ENCODE measurements at regions not wholly inside any gene's neighbourhood (a gene's known extent, or its start where the extent isn't known, plus 50 kb on each side); places are given as distances from the start of the nearest gene placed in this dataset.
"Not testable (repeated sequence)": the region's sequence is repeated elsewhere in the genome, so short reads cannot be mapped to it uniquely, and the experiment has no call there.

DNA sequence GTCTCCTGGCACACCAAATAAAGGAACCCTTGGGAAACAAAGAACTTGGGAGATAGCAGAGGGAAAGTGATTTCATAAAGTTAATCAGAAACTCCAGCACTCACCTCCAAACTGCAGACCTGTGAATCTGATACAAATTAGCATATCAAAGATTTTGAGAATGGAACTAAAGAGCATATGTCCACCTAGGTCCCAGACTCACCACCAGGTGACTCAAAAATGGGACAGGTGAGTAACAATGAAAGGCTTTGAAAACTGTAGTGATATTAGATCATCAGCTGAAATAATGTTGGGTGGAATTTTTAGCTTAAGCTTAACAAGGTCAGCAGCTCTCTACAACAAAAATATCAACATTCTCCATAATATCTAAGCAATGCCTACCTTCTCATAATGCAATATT is 214.8 kb downstream of the RERGL start:
- intact Hi-C loops (cut with micrococcal nuclease; ENCODE audit: unreplicated experiment), result no loop called here
- Mint-ChIP-seq H3K27ac (ENCODE audit: unreplicated experiment) (no peak overlapping the region), H3K36me3 (ENCODE audit: insufficient read depth, unreplicated experiment) (no peaks in the 10 kb centered on the region), H3K9me3 (ENCODE audit: unreplicated experiment) (peaks cover 18% of the 10 kb centered on the region), H3K4me1 (ENCODE audit: low read depth, unreplicated experiment) (no peaks in the 10 kb centered on the region), H3K4me3 (ENCODE audit: unreplicated experiment) (no peak overlapping the region), H3K27me3 (ENCODE audit: insufficient read depth, unreplicated experiment) (peaks cover 3% of the 10 kb centered on the region)
- ChIA-PET CTCF (no interaction called here), POLR2A (no interaction called here)
- no peak for DNase-seq
- no peak overlapping the region for H3K4me3 ChIP-seq (ENCODE audit: low read depth, low read length)
- no TSS peak for BruUV-seq (replicated peaks)
- peaks cover 4% of the 10 kb centered on the region; the same call in 1 of the 2 replicates for H3K9me3 ChIP-seq
- H3K27me3 ChIP-seq (replicated peaks; ENCODE audit: control insufficient read depth, insufficient read depth, low read length), result no peaks in the 10 kb centered on the region
- no peaks in the 10 kb centered on the region for H3K4me1 ChIP-seq
- no peak for TF ChIP-seq CTCF (IDR thresholded peaks at IDR 0.05; ENCODE audit: insufficient read depth in 1 of 2, low read depth in 1 of 2, low read length in 1 of 2, severe bottlenecking in 1 of 2, unreplicated experiment in 1 of 2)
- H3K36me3 ChIP-seq (ENCODE audit: control insufficient read depth, insufficient read depth, low read length), result no peaks in the 10 kb centered on the region

DNA sequence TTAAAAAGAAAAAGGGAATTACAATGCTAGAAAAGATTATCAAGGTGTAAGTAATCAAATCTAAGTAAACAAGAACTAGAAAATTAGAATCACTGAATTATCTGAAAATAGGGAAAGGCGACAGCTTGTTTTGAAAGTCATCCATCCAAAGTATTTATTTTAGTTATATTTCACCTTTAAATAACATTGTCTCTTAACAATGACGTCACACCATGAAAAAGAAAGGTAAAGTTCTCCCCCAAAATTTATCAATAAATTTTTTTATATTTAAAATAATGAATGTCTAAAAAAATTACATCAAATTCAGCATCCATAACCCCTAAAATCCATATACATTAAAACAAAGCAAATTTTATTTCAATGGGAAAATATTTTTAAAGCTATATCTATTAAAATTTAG is 223.2 kb downstream of the RERGL start:
- POLR2A ChIA-PET, result no interaction called here
- H3K4me1 ChIP-seq, result no peaks in the 10 kb centered on the region
- H3K4me3 Mint-ChIP-seq (ENCODE audit: unreplicated experiment), result no peak overlapping the region
- H3K4me1 Mint-ChIP-seq (ENCODE audit: low read depth, unreplicated experiment), result no peaks in the 10 kb centered on the region
- no peaks in the 10 kb centered on the region for H3K36me3 ChIP-seq (ENCODE audit: control insufficient read depth, insufficient read depth, low read length)
- no peaks in the 10 kb centered on the region for H3K36me3 Mint-ChIP-seq (ENCODE audit: insufficient read depth, unreplicated experiment)
- intact Hi-C loops (cut with micrococcal nuclease; ENCODE audit: unreplicated experiment), result no loop called here
- H3K27me3 Mint-ChIP-seq (ENCODE audit: insufficient read depth, unreplicated experiment), result peaks cover 10% of the 10 kb centered on the region
- CTCF ChIA-PET, result no interaction called here
- no TSS peak for BruUV-seq (replicated peaks)
- H3K9me3 ChIP-seq, result peaks cover 4% of the 10 kb centered on the region; the same call in 1 of the 2 replicates
- H3K4me3 ChIP-seq (ENCODE audit: low read depth, low read length), result no peak overlapping the region
- DNase-seq, result no peak
- no peak overlapping the region for H3K27ac Mint-ChIP-seq (ENCODE audit: unreplicated experiment)
- H3K27me3 ChIP-seq (replicated peaks; ENCODE audit: control insufficient read depth, insufficient read depth, low read length), result no peaks in the 10 kb centered on the region
- H3K9me3 Mint-ChIP-seq (ENCODE audit: unreplicated experiment), result no peaks in the 10 kb centered on the region
- TF ChIP-seq CTCF (IDR thresholded peaks at IDR 0.05; ENCODE audit: insufficient read depth in 1 of 2, low read depth in 1 of 2, low read length in 1 of 2, severe bottlenecking in 1 of 2, unreplicated experiment in 1 of 2), result no peak

- CTCF ChIA-PET; H3K27me3 ChIP-seq (replicated peaks; ENCODE audit: control insufficient read depth, insufficient read depth, low read length); DNase-seq; H3K4me3 ChIP-seq (ENCODE audit: low read depth, low read length); BruUV-seq (replicated peaks); H3K4me1 ChIP-seq; intact Hi-C loops (cut with micrococcal nuclease; ENCODE audit: unreplicated experiment); H3K27me3 Mint-ChIP-seq (ENCODE audit: insufficient read depth, unreplicated experiment); H3K36me3 ChIP-seq (ENCODE audit: control insufficient read depth, insufficient read depth, low read length); POLR2A ChIA-PET; H3K27ac Mint-ChIP-seq (ENCODE audit: unreplicated experiment); H3K36me3 Mint-ChIP-seq (ENCODE audit: insufficient read depth, unreplicated experiment); H3K4me1 Mint-ChIP-seq (ENCODE audit: low read depth, unreplicated experiment); H3K9me3 ChIP-seq; H3K4me3 Mint-ChIP-seq (ENCODE audit: unreplicated experiment): not testable (repeated sequence)
- H3K9me3 Mint-ChIP-seq (ENCODE audit: unreplicated experiment), result peaks cover 11% of the 10 kb centered on the region
Measured at GRCh38 chr12:17855548-17855947, 234.4 kb downstream of the RERGL start.

DNA sequence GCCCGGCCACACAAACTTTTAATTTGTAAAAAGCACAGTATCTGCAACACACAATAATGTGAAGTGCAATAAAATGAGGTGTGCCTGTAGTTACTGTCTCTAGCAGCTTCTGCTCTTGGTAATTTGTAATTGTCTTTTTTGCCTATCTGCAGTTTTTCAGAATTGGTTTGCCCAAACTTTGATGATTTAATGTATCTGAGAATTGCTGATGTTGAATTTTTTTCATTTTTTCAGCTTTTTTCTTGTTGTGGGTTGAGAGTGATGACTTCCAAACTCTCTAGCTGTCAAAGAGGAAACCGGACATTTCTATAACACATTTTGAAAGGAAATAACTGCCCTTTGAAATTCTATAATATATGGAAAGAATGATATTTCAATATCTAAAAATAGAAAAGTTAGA is 236.9 kb downstream of the RERGL start:
- BruUV-seq (replicated peaks), result no TSS peak
- intact Hi-C loops (cut with micrococcal nuclease; ENCODE audit: unreplicated experiment), result no loop called here
- peaks cover 11% of the 10 kb centered on the region for H3K9me3 Mint-ChIP-seq (ENCODE audit: unreplicated experiment)

More for the DNA sequence above, 236.9 kb downstream of the RERGL start:
- H3K4me3 Mint-ChIP-seq (ENCODE audit: unreplicated experiment), result no peak overlapping the region
- H3K9me3 ChIP-seq, result no peaks in the 10 kb centered on the region
- TF ChIP-seq CTCF (IDR thresholded peaks at IDR 0.05; ENCODE audit: insufficient read depth in 1 of 2, low read depth in 1 of 2, low read length in 1 of 2, severe bottlenecking in 1 of 2, unreplicated experiment in 1 of 2), result no peak
- no peak overlapping the region for H3K27ac Mint-ChIP-seq (ENCODE audit: unreplicated experiment)
- no peaks in the 10 kb centered on the region for H3K4me1 Mint-ChIP-seq (ENCODE audit: low read depth, unreplicated experiment)
- H3K36me3 ChIP-seq (ENCODE audit: control insufficient read depth, insufficient read depth, low read length), result no peaks in the 10 kb centered on the region
- ChIA-PET POLR2A (no interaction called here), CTCF (no interaction called here)
- H3K27me3 Mint-ChIP-seq (ENCODE audit: insufficient read depth, unreplicated experiment), result no peaks in the 10 kb centered on the region
- DNase-seq, result no peak
- no peak overlapping the region for H3K4me3 ChIP-seq (ENCODE audit: low read depth, low read length)
- H3K36me3 Mint-ChIP-seq (ENCODE audit: insufficient read depth, unreplicated experiment), result no peaks in the 10 kb centered on the region
- H3K4me1 ChIP-seq, result no peaks in the 10 kb centered on the region
- H3K27me3 ChIP-seq (replicated peaks; ENCODE audit: control insufficient read depth, insufficient read depth, low read length), result no peaks in the 10 kb centered on the region

Measured in Caco-2 (cell line).